ENCODE measurements at regions not wholly inside any gene's neighbourhood (a gene's known extent, or its start where the extent isn't known, plus 50 kb on each side); places are given as distances from the start of the nearest gene placed in this dataset.

- no peak for TF ChIP-seq CTCF (IDR thresholded peaks at IDR 0.05)
- no peak for TF ChIP-seq POLR2A (IDR thresholded peaks at IDR 0.05)
These were observed 533.9 kb upstream of the LRFN5 start for GRCh38 chr14:41072776-41073175.
